ENCODE measurements at regions not wholly inside any gene's neighbourhood (a gene's known extent, or its start where the extent isn't known, plus 50 kb on each side); places are given as distances from the start of the nearest gene placed in this dataset.

- TF ChIP-seq CTCF (IDR thresholded peaks at IDR 0.05; ENCODE audit: insufficient read depth, low read depth, low read length, missing control alignments), result no peak
- no peak for DNase-seq (ENCODE audit: low read depth)
These were observed 50.8 kb upstream of the TGM3 start for GRCh38 chr20:2244993-2245392.

GRCh38 chr20:2245637-2246036 lies 50.2 kb upstream of the TGM3 start:
- DNase-seq (ENCODE audit: low read depth), result no peak
- TF ChIP-seq CTCF (IDR thresholded peaks at IDR 0.05; ENCODE audit: insufficient read depth, low read depth, low read length, missing control alignments), result no peak
- H3K4me3 ChIP-seq (ENCODE audit: low read depth, low read length), result no peak overlapping the region

More at GRCh38 chr20:2244993-2245392, 50.8 kb upstream of the TGM3 start:
- H3K4me3 ChIP-seq (ENCODE audit: low read depth, low read length), result no peak overlapping the region
